ENCODE measurements at regions not wholly inside any gene's neighbourhood (a gene's known extent, or its start where the extent isn't known, plus 50 kb on each side); places are given as distances from the start of the nearest gene placed in this dataset.

DNA sequence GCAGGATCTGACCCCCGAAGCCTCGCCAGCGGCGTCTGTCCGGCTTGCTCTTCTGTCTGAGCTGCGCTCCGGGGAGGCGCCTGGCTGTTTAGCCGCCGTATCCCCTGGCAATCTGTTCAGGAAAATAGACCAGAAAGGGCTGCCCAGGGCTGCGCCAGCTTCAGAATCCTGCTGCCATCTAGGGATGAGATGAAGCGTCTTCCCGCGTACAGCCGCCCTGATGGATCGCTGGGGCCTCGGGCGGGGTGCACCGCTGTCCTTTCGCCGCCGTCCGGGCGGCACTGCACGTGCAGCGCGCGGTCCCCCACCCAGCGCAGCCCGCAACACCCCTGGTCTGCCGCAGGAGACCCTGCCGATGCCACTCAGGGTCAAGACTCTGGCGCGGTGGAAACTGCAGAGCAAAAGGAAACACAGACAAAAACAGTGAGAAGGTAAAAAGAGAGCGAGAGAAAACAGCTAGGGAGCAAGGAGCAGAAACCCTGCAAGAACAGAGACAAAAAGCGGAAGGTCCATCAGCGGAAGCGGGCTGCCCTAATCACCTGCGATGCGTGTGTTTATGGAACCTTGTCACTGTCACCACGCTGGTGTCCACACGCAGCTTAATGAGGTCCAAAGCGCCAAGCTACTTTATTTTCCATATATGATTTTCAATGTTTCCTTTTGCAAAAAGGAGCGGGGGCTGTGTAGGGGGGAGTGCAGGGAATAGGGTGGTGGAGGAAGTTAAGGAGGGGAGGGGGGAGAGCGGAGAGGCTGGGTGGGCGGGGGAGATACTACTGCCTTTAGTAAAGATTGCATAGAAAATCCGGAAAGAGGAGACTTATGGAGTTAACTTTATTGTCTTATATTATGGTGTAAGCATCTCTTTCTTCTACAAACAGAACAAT, 2113.3 kb upstream of the PIK3C3 start:
- TF ChIP-seq, protein P1, sequence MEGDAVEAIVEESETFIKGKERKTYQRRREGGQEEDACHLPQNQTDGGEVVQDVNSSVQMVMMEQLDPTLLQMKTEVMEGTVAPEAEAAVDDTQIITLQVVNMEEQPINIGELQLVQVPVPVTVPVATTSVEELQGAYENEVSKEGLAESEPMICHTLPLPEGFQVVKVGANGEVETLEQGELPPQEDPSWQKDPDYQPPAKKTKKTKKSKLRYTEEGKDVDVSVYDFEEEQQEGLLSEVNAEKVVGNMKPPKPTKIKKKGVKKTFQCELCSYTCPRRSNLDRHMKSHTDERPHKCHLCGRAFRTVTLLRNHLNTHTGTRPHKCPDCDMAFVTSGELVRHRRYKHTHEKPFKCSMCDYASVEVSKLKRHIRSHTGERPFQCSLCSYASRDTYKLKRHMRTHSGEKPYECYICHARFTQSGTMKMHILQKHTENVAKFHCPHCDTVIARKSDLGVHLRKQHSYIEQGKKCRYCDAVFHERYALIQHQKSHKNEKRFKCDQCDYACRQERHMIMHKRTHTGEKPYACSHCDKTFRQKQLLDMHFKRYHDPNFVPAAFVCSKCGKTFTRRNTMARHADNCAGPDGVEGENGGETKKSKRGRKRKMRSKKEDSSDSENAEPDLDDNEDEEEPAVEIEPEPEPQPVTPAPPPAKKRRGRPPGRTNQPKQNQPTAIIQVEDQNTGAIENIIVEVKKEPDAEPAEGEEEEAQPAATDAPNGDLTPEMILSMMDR (IDR thresholded peaks at IDR 0.05; ENCODE audit: low read depth, low read length, missing input control): no peak
- TF ChIP-seq REST (IDR thresholded peaks at IDR 0.05) (no peak), GABPA (IDR thresholded peaks at IDR 0.05 in 1 of 2, conservative IDR thresholded peaks at IDR 0.05 in 1 of 2) (no peak), RXRA (IDR thresholded peaks at IDR 0.05) (no peak), ATF3 (IDR thresholded peaks at IDR 0.05) (no peak), SP1 (IDR thresholded peaks at IDR 0.05) (no peak), TAF1 (conservative IDR thresholded peaks at IDR 0.05) (no peak), JUND (IDR thresholded peaks at IDR 0.05) (no peak), YY1 (IDR thresholded peaks at IDR 0.05) (no peak), HNF4G (IDR thresholded peaks at IDR 0.05) (no peak), FOXA1 (IDR thresholded peaks at IDR 0.05) (no peak)
- TF ChIP-seq, protein P2, sequence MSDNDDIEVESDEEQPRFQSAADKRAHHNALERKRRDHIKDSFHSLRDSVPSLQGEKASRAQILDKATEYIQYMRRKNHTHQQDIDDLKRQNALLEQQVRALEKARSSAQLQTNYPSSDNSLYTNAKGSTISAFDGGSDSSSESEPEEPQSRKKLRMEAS (IDR thresholded peaks at IDR 0.05): no peak
- TF ChIP-seq, protein P3, sequence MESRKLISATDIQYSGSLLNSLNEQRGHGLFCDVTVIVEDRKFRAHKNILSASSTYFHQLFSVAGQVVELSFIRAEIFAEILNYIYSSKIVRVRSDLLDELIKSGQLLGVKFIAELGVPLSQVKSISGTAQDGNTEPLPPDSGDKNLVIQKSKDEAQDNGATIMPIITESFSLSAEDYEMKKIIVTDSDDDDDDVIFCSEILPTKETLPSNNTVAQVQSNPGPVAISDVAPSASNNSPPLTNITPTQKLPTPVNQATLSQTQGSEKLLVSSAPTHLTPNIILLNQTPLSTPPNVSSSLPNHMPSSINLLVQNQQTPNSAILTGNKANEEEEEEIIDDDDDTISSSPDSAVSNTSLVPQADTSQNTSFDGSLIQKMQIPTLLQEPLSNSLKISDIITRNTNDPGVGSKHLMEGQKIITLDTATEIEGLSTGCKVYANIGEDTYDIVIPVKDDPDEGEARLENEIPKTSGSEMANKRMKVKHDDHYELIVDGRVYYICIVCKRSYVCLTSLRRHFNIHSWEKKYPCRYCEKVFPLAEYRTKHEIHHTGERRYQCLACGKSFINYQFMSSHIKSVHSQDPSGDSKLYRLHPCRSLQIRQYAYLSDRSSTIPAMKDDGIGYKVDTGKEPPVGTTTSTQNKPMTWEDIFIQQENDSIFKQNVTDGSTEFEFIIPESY (IDR thresholded peaks at IDR 0.05): no peak

Measured in liver (tissue), 3 donors.